ENCODE measurements at regions not wholly inside any gene's neighbourhood (a gene's known extent, or its start where the extent isn't known, plus 50 kb on each side); places are given as distances from the start of the nearest gene placed in this dataset.

DNA sequence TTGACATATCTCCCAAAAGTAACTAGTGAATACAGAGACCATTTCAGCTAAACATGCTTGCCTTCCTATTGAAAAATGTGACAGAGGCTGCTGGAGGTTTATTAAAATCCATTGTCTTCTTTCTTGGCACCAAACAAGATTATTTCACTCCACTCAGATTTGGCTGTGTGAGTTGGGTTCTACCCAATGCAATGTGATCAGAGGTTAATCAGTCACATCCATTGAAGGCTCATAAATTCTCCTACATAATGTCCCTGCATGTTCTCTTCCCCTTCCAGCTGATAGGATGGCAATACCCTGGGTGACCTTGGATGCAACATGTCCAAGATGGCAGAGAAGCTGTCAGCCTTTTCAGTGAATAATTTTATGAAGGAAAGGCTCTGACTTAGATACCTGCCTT is 54.5 kb downstream of the TKTL2 start:
- no peak for DNase-seq

DNA sequence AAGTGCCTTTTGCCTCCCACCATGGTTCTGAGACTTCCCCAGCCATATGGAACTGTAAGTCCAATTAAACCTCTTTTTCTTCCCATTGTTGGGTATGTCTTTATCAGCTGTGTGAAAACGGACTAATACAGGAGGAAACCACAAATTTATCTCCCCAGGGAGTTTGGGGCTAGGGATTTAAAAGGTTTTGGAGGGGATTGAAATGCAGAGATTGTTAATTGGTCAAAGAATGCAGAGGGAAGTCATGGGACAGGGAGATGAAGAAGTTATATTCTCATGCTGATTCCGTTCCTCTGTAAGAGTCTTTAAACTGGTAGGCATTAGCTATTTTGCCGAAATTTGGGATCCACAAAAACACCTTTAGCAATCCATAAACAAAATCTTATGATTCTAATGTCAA is 57.9 kb downstream of the TKTL2 start:
- no peak for DNase-seq

GRCh38 chr4:163414275-163414674 is 59.3 kb downstream of the TKTL2 start:
- no peak for DNase-seq

DNA sequence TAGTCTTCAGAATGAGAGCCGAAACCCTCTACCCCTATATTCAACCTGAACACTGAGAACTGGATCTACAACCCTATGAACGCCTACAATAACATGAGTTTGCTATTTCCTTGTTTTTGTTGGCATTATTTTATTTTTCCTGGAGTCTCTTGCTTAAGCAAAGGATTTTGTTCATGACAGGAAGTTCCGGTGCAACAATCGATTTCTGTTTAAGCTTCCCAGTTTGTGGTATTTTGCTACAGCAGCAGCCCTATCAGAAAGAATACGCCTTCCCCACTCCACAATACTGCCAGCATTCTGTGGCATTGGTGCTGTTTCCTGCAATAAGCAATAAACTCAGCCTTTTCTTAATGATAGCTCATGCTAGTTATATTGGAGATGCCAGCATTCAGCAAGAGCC is 60.9 kb downstream of the NPY5R start:
- peak; percentile 25 for DNase-seq

GRCh38 chr4:163404080-163404479 is 60.4 kb downstream of the NPY5R start:
- no peak for DNase-seq

Measured in dermis blood vessel endothelial cell (primary cell).